KOPT-K1 (cell line): ENCODE measurements at regions not wholly inside any gene's neighbourhood (a gene's known extent, or its start where the extent isn't known, plus 50 kb on each side); places are given as distances from the start of the nearest gene placed in this dataset.

ENCODE experiments used
- H3K27ac ChIP-seq: fragments of 200-600 bp; sonication (generic); 2 replicates; pipeline ENCODE4 v1.5.1; 2016; ENCODE audit warnings: antibody characterized with exemption, mild to moderate bottlenecking, low read depth, low read length; ENCODE audit not compliant: poor library complexity, severe bottlenecking
- H3K36me3 ChIP-seq: fragments of 200-600 bp; sonication (generic); 2 replicates; pipeline ENCODE4 v1.5.1; 2017; ENCODE audit warnings: antibody characterized with exemption, mild to moderate bottlenecking, low read length, moderate library complexity; ENCODE audit not compliant: insufficient read depth
- H3K9me3 ChIP-seq: fragments of 200-600 bp; sonication (generic); 2 replicates; pipeline ENCODE4 v1.5.1; 2017; ENCODE audit warnings: antibody characterized with exemption, low read length, mild to moderate bottlenecking; ENCODE audit not compliant: insufficient read depth, poor library complexity, severe bottlenecking

GRCh38 chr13:81318231-81319019 is 977.5 kb upstream of the SPRY2 start:
- Histone ChIP-seq H3K27ac (no peak overlapping the region), H3K9me3 (no peaks in the 10 kb centered on the region), H3K36me3 (no peaks in the 10 kb centered on the region)

DNA sequence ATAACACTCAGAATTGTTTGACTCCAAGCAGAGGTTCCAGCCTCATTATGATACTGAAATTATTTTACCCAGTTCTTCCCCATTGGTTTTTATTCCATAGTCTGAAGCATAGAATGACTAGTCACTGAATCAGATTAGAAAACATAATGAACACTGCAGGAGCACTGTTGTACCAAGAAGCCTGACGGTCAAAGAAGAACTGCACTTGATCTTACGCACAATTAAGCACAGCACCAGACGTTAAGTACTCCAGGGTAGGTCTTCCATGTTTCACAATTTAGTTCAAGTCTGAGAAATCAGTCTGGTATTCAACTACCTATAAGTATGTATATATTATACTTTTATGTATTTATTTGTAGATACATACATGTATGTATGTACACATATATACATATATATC is 973.5 kb upstream of the SPRY2 start:
- no peak overlapping the region for H3K27ac ChIP-seq
- H3K9me3 ChIP-seq = no peaks in the 10 kb centered on the region

GRCh38 chr13:81305928-81306327 is 965.0 kb upstream of the SPRY2 start:
- Histone ChIP-seq H3K36me3 (no peaks in the 10 kb centered on the region), H3K27ac (no peak overlapping the region), H3K9me3 (no peaks in the 10 kb centered on the region)

More for the DNA sequence above, 973.5 kb upstream of the SPRY2 start:
- H3K36me3 ChIP-seq = no peaks in the 10 kb centered on the region

DNA sequence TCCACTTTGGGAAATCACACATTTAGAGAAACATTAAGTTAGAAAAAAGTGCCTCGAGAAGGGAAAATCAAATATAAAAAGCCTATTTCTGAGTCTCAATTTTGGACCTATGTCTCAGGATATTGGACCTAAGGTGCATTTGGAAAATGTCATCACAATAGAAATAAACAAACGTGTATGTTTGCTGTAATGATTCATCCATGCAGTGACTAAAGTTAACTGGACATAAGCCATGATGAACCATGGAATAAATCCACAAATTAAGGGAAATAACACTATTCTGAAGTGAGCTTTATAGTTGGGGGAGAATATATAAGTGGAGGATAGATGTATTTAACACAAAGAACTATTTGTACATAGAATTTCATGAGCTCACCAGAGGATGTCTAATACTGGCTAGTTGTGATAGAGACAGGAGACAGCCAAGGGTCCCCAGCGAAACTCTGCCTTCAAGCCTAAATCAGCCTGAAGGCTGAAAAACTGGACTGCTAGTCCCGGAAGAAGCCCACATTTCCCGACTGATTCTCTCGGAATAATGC is 963.3 kb upstream of the SPRY2 start:
- H3K36me3 ChIP-seq = no peaks in the 10 kb centered on the region
- no peak overlapping the region for H3K27ac ChIP-seq
- no peaks in the 10 kb centered on the region for H3K9me3 ChIP-seq

GRCh38 chr13:81302677-81303076 is 961.8 kb upstream of the SPRY2 start:
- no peaks in the 10 kb centered on the region for H3K36me3 ChIP-seq
- no peaks in the 10 kb centered on the region for H3K9me3 ChIP-seq

GRCh38 chr13:81302125-81302524 is 961.2 kb upstream of the SPRY2 start:
- no peaks in the 10 kb centered on the region for H3K9me3 ChIP-seq
- no peak overlapping the region for H3K27ac ChIP-seq
- no peaks in the 10 kb centered on the region for H3K36me3 ChIP-seq

More at GRCh38 chr13:81302677-81303076, 961.8 kb upstream of the SPRY2 start:
- H3K27ac ChIP-seq = no peak overlapping the region

GRCh38 chr13:81295177-81295576 is 954.3 kb upstream of the SPRY2 start:
- H3K27ac ChIP-seq = no peak overlapping the region
- no peaks in the 10 kb centered on the region for H3K9me3 ChIP-seq
- no peaks in the 10 kb centered on the region for H3K36me3 ChIP-seq

DNA sequence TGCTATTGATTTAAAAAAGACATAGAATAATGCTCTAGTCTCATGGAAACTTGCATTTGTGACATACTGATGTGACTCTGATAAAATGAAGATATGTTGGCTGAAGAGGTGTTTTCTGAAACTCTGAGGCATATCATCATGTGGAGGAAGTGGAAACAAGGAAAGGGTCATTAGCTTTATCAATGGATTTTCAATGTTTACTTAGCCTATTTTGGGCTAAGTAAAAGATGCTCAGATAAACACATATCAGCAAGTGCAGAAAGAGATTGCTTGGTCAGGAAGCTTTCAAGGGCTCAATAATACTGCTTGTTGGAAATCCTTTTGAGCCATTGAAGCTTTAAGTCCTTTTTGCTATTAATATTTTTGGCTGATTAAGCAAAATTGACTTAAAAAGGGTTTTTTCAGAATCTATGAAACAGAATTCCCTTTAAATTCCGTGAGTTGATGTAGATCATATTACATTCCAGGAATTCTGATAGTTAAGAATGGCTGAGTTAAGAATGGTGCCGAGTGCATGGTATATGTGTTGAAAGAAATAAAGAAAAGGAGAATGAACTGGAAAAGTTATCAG is 952.8 kb upstream of the SPRY2 start:
- Histone ChIP-seq H3K36me3 (no peaks in the 10 kb centered on the region), H3K27ac (no peak overlapping the region), H3K9me3 (no peaks in the 10 kb centered on the region)

DNA sequence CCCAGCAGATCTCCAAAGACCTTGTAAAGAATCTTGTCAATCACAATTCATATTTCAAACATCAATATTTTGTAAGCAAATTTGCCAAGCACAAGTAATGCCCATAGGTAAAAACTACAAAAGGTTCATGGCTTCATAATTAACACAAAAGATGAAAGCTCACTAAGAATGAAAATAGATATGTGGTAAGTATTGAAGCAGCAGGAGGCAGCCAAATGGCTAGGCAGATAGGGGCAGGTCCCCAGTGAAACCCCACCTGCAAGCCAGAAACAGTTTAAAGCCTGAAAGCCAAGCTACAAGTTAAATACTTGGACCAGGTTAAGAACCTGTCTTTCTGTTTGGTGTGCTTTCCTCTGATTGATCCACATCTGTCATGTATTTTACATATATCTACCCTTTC is 942.6 kb upstream of the SPRY2 start:
- Histone ChIP-seq H3K9me3 (no peaks in the 10 kb centered on the region), H3K27ac (no peak overlapping the region), H3K36me3 (no peaks in the 10 kb centered on the region)

- no peak overlapping the region for H3K27ac ChIP-seq
- H3K9me3 ChIP-seq = no peaks in the 10 kb centered on the region
These were observed 942.1 kb upstream of the SPRY2 start for GRCh38 chr13:81283062-81283461.

DNA sequence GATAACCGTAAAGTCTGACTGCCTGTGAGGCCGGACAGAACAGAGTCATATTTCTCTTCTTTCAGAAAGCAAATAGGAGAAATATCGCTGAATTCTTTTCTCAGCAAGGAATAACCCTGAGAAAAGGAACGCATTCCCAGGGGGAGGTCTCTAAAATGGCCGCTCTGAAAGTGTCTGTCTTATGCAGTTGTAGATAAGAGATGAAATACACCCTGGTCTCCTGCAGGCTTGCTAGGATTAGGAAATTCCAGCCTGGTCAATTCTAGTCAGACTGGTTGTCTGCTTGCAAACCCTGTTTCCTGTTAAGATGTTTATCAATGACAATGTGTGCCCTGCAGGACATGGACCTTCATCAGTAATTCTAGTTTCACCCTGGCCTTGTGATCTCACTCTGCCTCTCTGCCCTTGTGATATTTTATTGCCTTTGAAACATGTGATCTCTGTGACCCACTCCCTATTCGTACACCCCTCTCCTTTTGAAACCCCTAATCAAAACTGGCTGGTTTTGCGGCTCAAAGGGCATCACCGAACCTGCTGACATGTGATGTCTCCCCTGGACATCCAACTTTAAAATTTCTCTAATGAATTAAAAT is 934.8 kb upstream of the SPRY2 start:
- no peaks in the 10 kb centered on the region for H3K9me3 ChIP-seq
- H3K27ac ChIP-seq = no peak overlapping the region
- no peaks in the 10 kb centered on the region for H3K36me3 ChIP-seq

More at GRCh38 chr13:81283062-81283461, 942.1 kb upstream of the SPRY2 start:
- no peaks in the 10 kb centered on the region for H3K36me3 ChIP-seq

GRCh38 chr13:81247711-81248110 is 906.8 kb upstream of the SPRY2 start:
- Histone ChIP-seq H3K36me3 (no peaks in the 10 kb centered on the region), H3K27ac (no peak overlapping the region), H3K9me3 (no peaks in the 10 kb centered on the region)

GRCh38 chr13:81246556-81246955 is 905.6 kb upstream of the SPRY2 start:
- no peak overlapping the region for H3K27ac ChIP-seq
- no peaks in the 10 kb centered on the region for H3K36me3 ChIP-seq
- no peaks in the 10 kb centered on the region for H3K9me3 ChIP-seq

- H3K9me3 ChIP-seq = no peaks in the 10 kb centered on the region
- H3K27ac ChIP-seq = no peak overlapping the region
- H3K36me3 ChIP-seq = no peaks in the 10 kb centered on the region
These were observed 903.1 kb upstream of the SPRY2 start for GRCh38 chr13:81244011-81244410.

DNA sequence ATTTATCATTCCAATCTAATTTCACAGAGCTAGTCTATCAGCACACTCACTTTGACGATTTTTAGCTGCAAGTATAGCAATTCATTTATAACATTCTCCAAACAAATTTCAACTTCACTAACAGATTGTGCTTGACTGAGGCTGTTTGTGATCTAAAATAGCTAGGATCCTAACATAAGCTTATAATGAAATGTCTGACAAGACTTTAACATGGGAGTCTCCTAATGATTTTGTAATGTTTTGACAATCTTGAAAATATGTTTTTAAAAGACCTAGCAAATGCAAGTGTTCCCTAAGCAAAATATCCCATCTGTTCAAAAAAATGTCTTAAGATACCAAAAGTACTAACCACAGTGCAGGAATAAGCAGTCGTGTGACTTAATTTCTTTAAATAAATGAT is 889.5 kb upstream of the SPRY2 start:
- no peaks in the 10 kb centered on the region for H3K36me3 ChIP-seq
- no peak overlapping the region for H3K27ac ChIP-seq
- H3K9me3 ChIP-seq = no peaks in the 10 kb centered on the region
